ENCODE measurements at regions not wholly inside any gene's neighbourhood (a gene's known extent, or its start where the extent isn't known, plus 50 kb on each side); places are given as distances from the start of the nearest gene placed in this dataset.
"Not testable (repeated sequence)": the region's sequence is repeated elsewhere in the genome, so short reads cannot be mapped to it uniquely, and the experiment has no call there.

DNA sequence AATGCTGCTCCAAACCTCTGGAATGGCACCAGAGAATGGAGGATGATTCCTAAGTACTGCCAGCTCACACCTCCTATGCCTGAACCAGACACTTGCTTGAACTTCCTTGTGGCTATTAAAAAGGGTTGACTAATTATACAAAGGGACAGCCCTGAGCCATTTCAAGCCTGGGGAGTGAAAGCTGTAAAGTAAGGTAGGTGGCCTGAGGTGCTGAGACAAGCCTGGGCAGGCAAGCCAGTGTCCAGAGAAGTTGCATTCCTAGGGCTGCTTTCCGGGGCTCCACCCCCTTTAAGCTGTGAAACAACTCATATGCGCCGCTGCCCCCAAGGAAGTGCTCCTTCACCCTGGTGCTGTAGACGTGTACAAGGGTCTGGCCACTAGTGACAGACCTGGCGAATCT, 79.9 kb upstream of the SLC1A3 start:
- no peak for DNase-seq (ENCODE audit: low read depth)

DNA sequence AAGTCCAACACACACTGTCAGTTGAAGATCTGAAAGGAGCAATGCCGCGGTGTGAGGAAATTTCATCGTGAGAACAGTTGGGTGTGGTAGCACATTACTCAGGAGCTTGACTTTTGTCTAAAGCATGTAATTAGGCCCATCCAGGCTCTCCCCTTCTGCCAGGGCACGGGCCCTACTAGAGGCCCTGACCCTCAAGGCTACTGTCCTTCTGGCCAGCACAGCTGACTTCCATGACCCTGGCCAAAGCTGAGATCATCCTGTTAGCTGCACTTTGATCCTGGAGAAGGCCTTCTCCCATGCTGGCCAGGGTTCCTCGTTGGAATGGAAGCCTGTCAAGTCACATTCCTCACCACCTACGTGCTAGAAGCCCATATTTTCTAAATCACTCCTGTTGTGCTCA, 77.8 kb upstream of the SLC1A3 start:
- no peak for DNase-seq (ENCODE audit: low read depth)

DNA sequence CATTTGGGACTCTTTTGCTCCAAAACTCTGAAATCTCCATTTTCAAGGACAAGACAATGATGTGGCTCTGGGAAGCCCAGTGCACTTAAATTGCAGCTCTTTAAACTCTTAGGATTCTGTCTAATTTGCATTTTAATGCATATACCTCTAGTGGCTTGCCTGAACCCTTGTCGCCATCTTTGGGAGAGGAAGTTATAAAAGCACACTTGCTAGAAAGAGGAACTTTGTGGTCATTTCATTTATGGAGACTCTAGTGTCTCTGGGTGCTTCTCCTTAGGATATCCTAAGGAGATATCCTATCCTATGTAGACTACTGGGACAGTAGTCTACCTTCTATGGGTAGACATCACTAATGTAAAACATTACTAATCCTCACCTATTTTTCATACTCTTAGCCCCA, 77.3 kb upstream of the SLC1A3 start:
- DNase-seq (ENCODE audit: low read depth): no peak

DNA sequence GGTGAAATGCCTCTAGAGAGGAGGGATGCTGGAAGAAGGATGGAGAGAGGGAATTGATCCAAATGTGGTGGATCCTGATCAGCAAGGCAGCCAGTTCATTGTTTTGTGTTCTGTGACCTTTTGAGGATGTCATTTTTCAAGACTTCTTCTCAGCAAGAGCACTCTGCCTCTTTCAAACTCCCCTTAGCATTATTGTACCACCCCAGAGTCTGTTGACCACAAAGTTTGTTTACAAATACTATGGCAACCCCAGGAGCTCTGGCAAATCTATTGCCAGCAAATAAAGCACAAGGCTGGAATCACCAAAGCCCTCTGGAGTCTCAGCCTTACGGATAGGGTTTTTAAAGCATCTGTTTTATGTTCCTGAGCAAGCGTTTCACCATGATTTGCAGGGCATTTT, 76.2 kb upstream of the SLC1A3 start:
- DNase-seq (ENCODE audit: low read depth): no peak

DNA sequence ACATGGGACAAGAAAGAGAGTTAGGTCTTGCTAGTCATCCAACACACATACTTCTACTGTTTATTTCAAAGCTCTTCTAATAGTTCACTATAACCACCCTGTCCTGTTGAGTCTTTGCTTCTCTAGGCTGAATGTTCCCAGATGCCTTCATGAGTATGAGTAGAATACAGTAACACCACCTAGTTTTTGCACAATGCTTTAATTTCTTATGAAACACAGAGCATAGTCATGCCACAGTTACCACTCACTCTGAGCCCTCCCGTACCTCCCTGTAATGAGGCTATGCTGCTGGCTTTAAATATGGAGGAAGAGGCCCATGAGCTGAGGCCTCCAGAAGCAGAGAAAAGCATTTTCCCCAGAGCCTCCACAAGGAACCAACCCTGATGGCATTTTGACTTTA, 75.0 kb upstream of the SLC1A3 start:
- DNase-seq (ENCODE audit: low read depth): no peak

DNA sequence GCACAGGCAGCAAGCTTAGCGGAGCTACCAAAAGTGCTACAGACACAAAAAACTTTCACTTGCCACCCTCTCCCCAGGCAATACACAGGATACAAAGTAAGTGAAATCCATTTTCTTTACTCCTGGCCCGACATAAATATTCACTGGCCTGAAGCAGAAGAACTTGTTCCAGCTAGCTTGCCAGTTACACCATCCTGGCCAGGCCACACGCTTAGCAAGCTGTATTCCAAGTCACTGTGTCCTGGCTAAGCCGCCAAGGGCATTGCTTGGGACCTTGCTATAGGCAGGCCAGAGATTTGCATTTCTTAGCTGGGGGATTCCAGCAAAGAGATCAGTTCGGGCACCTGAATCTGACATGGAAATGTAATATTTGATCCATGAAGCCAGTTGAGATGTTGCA, 71.0 kb upstream of the SLC1A3 start:
- no peak for DNase-seq (ENCODE audit: low read depth)

DNA sequence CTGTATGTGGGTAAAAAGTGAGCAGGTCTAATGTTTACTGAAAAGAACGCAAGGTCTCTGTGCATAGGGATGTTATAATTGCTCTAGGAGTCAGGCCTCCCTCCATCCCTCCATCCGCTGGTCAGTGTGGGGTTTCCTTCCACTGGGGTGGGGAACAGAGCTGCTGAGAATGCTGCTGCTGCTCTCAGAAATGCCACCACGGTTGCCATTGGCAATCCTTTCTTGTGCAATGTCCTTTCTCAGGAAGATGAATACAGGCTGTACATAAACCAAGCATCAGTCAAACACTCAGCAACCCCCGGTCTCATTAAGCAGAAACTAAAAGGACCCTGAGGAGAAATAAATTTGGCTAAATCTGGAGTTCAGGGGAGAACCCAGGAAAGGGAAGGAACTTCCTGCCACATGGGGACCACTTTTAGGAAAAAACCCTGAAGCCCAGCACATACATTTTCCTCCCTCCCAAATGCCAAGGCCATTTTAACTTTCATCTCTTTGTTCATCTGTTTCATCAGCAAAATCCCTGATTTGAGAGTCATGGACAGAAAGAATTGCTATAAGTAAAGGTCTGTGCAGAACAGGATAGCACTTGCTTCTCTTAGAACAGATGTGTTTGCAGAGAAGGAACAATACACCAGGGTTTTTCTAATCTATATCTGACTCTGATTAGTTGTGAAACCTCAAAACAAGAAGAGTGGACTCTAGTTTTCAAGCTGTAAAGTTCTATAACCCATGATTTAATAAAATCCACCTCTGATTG, 70.4 kb upstream of the SLC1A3 start:
- no peak for DNase-seq (ENCODE audit: low read depth)

DNA sequence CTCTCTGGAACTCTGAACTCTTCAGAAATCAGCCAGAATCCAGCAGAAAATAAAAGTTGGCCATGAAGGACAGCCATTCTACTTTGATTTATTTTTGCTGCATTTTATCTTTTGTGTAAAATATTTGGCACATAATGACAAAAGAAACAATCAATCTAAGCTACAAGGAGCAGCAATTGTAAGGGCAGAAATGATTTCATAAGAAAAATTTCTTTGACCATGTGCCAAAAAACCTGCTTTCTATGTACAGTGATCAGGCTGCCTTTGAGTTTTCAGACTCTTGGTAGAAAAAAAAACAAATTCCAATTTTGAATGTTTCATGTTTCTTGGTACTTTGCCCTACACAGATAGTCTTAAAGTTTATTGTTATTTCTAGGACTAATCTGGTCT, 69.8 kb upstream of the SLC1A3 start:
- DNase-seq (ENCODE audit: low read depth): no peak

DNA sequence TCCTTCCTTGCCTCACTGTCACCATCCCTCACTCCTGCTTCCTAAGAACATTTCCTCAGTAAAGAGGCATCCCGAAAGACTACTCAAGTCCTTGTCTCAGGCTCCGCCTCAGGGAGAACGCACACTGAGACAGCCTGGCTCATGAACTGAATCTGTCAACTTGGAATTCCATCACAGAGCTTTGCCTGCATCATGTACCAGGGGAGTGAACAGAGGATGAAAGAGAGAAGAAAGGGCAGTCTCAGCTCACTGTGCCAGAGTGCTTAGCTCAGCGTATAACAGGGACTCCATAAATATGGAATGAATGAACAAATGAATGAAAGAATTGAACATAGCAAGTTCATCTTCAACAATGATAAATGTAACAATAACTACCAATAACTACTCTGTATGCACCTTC, 68.7 kb upstream of the SLC1A3 start:
- DNase-seq (ENCODE audit: low read depth): no peak

DNA sequence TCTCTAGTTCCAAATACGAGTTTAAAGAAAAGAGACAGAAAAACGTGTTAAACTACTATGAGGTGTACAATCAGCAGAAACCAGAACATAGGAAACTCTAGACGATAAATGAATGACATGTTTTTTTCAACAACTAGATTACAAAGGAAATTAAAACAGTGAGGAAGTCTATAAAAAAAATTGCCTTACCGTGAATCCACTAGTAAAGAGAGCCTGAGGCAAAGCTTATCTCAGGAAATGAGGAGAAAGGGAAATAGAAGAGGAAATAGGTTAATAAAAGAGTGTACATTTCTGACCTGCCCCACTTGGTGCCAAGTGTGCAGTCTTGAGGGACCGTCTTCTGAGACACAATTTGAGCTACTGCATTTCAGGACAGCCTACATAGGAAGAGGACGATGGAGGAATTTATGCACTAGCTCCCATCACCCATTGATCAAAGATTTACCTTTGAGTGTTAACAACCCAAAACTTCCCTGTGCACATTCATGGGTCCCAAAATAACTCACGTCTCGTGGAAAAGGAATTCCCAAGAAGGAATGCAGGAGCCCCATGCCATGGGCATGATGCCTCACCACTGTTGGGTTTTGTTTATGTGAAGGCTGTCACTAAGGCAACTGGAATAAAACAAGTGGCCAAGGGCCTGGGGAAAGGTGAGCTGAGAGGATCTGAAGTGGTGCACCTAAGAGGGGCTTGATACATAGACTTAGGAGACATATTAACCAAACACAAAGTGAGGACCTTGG, 53.6 kb upstream of the SLC1A3 start:
- DNase-seq (ENCODE audit: low read depth): no peak

DNA sequence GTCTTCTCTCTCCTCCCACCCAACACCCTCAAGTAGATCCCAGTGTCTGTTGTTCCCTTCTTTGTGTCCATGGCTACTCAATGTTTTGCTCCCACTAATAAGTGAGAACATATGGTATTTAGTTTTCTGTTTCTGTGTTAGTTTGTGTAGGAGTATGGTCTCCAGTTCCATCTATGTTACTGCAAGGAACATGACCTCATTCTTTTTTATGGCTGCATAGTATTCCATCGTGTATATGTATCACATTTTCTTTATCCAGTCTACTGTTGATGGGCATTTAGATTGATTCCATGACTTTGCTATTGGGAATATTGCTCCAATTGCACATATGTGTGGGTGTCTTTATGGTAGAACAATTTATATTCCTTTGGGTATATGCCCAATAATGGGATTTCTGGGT, 51.4 kb upstream of the SLC1A3 start:
- DNase-seq (ENCODE audit: low read depth): not testable (repeated sequence)
